ENCODE measurements at regions not wholly inside any gene's neighbourhood (a gene's known extent, or its start where the extent isn't known, plus 50 kb on each side); places are given as distances from the start of the nearest gene placed in this dataset.
A peak's percentile ranks its signal among the peaks of the same experiment; 100 is the strongest.

DNA sequence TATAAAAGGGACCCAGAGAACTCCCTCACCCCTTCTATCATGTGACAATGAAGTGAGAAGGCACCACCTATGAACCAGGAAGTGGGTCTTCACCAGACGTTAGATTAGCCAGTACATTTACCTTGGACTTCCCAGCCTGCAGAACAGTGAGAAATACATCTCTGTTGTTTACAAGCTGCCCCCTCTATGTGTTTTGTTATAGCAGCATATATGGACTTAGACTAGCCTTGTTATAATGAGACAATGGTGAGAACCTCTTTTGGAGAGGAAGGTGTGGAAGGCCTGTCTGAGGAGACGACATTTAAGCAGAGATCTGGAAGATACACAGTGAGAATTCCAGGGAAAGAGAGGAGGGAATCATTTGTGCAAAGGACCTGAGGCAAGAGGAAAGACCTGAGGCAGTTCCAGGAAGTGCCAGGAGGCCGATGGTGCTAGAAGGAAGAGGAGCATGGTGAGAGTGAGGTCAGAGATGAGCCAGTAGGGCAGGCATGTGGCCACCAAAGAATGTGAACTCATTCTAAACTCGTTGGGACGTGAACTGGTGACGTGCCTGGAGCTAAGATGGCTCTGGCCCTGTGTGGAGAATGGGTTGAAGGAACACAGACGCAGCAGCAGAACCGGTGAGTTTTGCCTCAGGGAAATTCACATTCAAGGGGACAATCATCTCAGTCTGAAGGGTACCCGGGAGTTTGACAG lies 98.9 kb upstream of the IRF2BP2 start:
- DNase-seq, result no peak

DNA sequence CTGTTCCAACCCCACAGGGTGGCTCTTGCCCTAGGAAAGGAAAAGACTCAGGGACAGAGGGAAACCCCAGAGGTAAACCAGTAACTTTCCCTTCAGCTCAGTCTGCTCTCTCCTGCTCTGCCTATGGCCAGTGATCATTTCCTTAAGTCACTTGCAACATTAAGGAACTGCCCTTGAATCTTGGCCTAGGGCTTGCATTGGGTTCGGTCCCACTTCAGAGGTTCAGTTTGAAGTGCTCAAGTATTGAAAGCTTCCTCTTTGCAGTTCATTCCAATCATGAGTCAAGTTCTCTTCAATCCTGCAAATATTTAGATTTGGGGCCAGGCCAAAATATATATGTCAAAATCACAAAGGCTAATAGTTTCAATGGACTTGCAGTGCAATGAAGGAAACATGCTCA lies 97.7 kb upstream of the IRF2BP2 start:
- DNase-seq, result no peak

DNA sequence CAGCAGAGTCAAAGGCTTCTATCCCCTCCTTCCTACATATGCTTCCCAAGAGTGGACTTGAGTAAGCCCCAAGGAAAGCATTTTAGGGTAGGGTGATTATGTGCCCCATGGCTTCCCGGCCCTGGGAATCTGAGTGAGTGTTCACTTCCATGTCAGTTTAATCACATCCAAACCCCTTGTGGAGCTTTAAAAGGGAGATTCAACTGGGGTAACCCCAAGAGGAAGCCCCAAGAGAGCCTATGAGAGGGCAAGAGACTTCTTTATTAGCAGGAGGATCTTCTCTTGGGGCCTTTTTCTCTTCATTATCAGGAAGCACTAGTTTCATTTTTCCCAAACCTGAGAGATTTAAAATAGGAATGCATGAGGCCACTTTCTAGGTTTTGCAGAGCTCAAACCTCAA lies 97.0 kb upstream of the IRF2BP2 start:
- no peak for DNase-seq

DNA sequence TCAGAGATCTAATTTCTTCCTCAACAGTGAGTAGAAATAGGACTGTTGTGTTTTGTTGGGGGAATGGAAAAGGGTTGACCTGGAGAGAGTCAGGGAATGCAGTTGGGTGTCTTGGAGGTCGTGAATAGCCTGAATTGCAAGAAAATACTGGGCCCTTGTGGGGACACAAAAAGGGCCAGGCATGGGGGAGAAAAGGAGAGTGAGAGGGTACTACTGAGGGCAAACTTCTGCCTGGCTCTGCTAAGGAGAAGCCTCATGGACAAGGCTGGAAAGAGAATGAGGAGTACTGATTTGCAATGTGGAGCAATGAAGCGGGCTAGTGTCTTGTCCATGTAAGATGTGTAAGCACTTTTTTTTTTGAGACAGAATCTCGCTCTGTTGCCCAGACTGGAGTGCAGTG lies 96.2 kb upstream of the IRF2BP2 start:
- no peak for DNase-seq

DNA sequence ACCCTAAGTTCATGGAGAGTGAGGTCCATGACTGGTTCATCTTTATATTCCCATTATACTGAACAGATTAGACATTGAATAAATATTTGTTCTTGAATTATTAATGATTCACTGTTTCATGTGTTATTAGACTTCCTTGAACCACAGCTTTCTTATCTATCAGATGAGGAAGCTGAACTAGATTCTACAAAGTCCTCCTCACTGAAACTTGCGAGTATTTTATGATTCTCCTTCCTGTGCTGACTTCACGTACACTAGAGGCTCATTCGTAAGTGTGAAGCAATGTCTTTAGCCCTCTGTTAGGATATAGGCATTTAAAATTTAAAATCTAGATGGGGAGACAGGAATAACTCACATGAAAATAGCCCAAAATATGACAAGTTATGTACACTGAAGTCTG lies 95.6 kb upstream of the IRF2BP2 start:
- no peak for DNase-seq

DNA sequence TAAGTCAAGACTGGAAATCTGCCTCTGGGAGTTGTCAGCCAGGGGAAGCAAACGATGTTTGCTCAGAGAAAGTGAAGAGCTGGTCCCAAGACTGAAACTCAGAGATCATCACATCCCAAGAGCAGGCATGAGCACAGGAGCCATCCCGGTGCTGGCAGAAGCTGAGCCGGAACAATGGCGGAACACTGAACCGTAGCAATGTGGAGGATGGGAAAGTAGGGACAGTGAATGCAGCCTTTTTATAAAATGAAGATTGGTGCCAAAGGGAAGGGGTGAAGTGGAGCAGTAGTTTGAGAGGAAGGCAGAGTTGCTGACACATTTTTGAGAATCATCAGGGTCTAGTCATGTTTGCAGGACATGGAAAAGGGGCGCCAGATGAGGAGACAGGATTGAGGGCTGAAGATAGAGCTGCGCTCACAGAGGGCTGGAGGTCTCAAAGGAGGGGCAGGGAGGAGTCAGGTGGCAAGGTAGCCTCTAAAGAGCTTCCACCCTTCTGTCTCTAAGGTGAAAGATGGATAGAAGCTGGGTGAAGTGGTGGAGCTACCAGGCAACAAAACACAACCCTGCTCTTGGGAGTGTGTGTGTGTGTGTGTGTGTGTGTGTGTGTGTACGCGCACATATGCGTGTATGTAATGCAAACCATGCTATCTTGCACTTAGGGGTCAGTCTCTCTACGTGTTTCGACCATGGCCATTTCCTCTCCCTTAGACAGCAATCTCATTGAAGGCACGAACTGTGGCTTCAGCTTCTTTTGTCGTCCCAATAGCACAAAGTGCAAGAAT lies 94.3 kb upstream of the IRF2BP2 start:
- no peak for DNase-seq

DNA sequence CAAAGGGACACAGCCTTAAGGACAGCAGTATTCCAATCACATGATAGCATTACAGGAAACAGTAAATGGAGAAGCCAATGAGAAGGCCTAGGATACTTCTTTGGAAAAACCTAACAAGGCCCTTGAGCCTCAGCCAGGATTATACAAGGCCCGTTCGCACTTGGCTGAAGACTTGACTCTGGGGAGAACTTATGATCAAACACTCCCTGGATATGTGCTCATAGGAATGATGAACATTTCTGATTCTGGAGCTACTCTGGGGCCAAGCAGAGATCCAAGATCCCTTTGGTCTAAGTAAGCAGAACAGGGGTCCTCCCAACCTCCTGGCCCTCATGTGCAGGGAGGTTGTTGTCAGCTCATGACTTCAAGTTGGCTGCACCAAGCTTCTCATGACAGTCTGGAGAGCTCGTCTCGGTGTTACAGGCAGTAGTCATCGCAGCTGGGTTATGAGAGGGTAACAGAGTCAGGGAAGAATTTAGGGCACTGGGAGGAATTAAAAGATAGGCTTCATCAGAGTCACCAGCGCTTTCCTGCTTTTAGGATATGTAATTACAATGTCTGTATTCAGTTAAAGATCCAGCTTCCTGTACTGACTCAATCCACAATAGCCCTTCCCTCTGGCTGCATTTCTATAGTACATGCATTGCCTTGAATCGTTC lies 92.5 kb upstream of the IRF2BP2 start:
- DNase-seq, result no peak

DNA sequence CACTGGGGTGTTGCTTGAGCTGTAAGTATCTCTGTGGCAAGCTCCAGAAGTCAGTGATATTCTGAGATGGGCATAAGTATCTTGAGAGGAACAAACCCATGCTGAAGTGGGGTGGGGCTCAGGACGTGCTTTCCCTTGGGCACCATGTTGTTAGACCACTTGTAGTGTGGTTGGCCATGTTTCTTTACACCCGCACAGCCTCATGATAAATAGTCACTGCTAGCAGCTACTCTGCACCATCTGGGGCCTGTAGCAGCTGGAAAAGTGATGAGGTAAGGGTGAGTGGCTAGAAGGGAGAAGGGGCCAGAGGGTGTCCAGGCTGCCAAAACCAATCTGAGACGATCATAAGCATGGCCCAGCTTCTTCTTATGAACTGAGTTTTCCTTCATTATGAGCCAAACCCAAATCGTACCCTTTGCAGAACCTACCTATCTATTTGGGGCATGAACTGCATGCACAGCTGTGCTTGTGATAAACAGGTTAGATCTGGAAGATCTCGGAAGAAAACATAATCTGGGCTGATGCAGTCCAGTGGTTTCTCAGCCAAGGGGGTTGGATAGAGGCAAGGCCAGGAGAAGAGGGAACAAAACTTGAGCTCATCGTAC lies 91.9 kb upstream of the IRF2BP2 start:
- DNase-seq, result no peak

DNA sequence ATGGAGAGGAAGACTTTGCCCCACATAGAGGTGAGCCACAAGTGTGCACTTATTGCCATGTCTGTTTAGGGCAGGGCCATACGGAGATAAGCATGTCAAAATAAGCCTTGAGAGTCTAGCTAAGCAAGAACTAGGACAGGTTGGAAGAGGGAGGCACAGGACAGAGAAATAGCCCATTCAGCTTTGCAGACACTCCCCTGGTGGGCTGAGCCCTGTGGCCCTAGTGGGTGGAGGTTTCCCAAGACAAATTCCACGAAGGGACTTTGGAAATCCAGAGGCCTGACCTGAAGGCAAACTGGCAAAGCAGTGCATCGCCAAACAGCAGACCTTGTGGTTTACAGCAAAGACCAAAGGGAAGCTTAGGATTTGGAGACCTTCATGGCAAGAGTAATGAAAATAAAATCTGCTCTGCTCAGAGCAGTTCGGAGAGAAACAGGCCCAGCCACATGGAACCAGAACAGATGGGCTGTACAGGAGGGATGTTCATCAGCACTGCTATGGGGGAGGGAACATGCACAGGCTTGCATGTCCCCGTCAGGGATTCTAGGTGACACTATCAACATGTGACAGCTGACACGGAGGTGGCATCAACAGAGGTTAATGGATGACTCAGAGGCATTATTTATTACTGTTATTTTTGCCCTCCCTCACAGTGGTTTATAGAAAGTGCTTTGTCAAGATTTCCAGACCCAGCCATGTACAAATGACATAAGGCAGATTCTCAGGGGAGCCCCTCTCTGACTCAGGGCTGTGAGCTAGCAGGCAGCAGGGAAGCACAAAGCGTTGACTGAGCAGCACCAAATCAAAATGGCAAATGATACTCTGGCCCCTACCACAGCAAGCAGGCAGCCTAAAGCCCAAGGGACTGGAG lies 90.1 kb upstream of the IRF2BP2 start:
- peak; percentile 57 for DNase-seq

DNA sequence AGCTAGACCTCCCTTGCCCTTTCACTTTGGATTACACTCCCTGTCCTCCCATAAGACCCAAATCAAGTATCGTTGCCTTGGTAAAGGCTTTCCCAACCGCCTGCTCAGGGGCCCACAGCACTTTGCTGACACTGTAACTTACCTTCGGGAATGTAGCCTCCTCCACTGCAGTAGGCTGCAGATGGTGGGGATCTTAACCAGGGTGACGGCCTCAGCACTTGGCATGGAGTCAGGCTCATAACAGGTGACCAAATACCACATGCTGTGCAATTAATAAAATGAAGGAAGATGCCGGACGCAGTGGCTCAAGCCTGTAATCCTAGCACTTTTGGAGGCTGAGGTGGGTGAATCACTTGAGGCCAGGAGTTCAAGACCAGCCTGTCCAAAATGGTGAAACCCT lies 88.7 kb upstream of the IRF2BP2 start:
- DNase-seq, result no peak

DNA sequence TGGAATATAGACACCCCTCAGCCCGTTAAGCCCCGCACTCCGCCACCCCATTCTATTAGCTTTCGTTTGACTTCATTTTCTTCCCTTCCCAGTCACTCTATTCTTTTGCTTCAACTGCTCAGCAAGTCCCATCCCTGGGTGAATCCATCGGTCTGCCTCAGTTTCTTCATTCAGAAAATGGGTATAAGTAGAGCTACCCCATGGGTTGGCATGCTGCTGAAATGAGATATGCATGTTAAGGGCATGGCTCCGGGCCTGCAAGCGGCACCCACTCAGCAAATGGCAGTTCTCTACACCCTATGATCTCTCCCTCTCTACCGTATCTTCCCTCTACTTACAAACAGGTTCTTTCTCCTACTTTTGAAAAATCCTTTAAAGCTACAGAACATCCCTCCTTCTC lies 87.8 kb upstream of the IRF2BP2 start:
- DNase-seq, result no peak

DNA sequence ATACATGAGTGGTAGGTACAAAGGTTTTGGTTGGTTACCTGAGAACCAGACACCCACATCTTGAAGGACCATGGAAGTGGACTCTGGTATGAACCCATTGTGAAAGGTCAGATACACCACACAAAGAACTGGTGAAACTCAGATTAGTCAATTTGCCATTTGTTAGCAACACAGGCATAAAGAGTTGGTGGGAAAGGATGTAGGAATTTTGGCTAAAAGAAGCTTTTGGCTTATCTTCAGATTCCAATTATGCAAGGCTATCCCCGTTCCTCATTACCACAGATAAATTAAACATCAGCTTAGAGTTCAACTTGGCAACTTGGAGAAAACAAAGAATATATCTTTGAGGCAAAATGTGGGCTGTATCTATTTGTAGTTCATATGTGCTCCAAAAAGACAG lies 87.0 kb upstream of the IRF2BP2 start:
- no peak for DNase-seq

DNA sequence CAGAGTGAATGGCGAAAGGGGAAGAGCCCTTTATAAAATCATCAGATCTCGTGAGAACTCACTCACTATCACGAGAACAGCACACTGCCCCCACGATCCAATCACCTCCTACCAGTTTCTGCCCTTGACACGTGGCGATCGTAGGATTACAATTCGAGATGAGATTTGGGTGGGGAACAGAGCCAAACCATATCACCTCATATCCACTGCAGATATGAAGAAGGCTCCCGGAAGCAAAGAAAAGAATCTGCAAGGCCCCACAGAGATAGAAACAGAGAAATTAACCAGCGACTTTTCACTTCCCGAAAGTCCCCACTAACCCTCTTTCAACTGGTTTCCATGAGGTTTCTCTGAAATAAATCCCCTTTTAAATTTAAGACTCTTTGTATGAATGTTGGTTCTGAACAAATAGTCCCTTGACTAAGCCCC lies 86.2 kb upstream of the IRF2BP2 start:
- DNase-seq, result no peak

DNA sequence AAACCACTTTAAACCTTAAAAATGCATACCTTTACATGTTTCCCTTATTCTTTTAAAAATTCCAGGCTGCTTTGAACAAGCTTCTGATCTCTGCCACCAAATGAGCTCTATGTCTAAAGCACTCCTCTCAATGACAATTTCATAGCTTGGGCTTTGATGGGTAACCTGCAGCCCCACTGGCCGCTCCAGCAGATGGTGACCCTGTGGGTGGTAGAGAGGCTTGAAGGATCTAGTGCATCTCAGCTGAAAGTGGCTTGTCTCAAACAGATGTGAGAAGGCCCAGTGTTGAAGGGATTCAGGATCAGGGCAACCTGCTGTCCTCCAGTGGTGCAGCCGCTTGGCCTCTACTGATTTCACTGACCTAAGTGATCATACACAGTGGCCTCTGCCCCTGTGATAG lies 84.7 kb upstream of the IRF2BP2 start:
- DNase-seq, result no peak

DNA sequence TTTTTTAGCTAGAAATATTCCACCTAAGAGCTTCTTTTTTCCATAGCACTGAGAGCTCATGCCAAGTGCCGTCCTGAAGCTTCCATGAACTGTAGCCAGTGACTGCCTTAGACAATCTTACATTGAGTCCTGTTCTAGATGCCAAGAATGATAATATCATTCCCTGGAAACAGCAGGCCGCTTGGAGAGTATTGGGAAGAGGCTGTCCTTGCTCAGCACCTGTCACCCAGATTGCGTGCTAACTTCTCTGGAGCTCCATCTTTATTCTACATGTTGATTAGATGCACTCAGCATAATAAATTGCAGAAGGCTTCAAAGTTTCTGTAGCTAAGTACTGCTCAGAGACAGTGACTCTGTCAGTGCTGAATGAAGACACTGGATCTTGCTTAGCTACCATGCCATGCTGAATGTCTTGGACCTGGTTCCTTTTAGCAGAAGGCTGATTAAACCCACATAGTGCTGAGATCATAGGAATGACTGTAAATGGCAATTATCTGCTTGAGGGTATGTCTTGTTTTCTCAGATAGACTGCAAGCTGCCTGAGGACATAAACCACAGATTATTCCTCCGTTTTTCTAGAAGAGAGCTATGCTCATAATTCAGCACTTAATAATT lies 83.1 kb upstream of the IRF2BP2 start:
- no peak for DNase-seq

DNA sequence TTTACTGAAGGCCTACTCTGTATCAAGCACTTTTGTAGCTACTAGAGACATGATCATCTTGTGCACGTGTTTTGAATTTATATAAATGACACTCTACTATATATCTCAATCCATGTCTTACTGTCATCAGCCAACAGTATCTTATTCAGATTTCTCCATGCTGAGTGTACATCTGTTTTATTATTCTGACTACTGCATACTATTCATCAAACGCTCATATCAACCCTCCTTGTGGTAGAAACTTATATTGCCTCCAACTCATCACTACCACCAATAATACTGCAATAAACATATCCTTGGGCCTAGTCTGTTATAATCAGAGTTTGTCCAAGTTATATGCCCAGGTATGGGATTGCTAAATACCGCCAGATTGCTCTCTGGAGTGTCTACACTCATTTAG lies 81.6 kb upstream of the IRF2BP2 start:
- peak; percentile 16 for DNase-seq

DNA sequence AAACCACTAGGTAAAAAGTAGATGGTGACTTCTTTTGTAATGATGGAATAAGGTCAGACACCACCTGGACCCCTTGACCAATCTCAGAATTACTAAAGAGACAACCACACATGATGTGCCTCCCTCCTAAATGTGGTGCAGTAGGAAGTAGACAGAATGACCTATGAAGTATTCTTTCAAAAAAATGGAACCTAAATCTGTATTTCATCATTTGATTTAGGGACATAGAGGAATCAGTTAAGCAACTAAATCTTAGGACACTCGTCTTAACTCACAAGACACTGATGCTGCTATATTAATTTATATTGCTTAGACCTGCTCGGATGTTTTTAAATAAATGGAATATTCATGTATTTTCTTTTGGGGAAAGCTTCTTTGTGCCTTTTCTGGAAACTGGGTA lies 80.9 kb upstream of the IRF2BP2 start:
- no peak for DNase-seq

DNA sequence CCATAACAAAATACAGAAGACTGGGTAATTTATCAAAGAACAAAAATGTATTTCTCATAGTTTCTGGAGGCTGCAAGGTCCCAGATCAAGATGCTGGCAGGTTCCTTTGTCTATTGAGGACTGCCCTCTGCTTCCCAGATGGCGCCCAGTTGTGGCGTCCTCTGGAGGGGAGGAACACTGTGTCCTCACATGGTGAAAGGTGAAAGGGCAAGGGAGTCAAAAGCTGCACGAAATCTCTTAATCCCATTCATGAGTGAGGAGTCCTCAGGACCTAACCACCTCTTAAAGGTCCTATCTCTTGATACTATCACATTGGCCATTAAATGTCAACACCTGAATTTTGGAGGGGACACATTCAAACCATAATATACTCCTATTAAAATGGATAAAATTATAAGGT lies 79.3 kb upstream of the IRF2BP2 start:
- no peak for DNase-seq

DNA sequence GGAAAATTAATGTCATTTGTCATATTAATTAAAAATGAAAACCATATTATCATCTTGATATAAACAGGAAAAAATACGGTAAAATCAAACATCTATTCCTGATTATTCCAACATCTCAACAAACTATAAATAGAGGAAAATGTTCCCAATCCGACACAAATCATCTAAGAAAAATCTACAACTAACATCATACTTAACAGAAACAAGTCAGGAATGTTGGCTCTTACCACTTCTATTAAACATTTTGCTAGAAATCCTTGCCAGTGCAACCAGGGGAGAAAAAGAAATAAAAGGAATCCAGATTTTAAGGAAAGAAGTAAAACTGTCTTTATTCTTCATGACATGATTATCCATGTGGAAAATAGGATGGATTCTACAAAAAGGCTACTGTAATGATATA lies 77.0 kb upstream of the IRF2BP2 start:
- DNase-seq, result no peak

DNA sequence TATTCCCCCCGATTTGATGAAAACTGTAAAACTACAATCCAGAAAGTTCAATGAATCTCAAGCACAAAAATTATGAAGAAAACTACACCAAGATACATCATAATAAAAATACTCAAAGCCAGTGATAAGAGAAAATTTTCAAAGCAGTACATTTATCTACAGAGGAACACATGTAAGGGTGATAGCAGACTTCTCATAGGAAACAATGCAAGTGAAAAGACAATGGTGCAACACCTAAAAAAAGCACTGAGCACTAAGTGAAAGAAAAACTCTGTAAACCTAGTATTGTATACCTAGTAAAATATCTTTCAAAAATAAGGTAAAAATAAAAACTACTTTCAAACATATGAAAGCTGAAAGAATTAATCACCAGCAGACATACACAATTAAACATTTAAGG lies 76.1 kb upstream of the IRF2BP2 start:
- DNase-seq, result peak; percentile 13

DNA sequence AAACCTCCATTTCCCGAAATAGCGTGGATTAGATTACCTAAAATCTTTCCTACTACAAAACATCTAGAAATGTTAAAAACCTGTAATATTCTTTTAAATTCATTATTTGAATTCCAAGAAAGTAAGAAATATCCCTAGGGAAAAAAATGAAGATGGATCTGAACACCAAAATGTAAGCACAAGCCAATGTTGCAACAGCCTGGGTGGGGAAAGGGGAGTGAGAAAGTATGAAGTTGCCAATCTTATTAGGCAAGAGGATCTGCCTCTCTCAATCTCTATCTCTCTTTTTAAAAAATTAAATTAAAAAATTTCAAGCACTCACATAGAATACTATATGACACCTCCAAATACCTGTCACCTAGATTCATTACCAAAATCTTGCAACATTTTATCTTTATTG lies 74.9 kb upstream of the IRF2BP2 start:
- DNase-seq, result no peak
